Anterior cingulate cortex (tissue), 58 donors: ENCODE measurements at regions not wholly inside any gene's neighbourhood (a gene's known extent, or its start where the extent isn't known, plus 50 kb on each side); places are given as distances from the start of the nearest gene placed in this dataset.

Source experiments
- DNase-seq, 58 donors: peaks; one replicate each; lab custom pipeline; 2025; lab: John Stamatoyannopoulos, UW

- no peak for DNase-seq
These were observed 113.2 kb upstream of the MAF start for GRCh38 chr16:79713609-79714309.

GRCh38 chr16:79712276-79712675 is 111.7 kb upstream of the MAF start:
- DNase-seq = no peak

GRCh38 chr16:79707876-79708275 is 107.3 kb upstream of the MAF start:
- DNase-seq = peak in 2 of 58 donors; percentile 15 to 28

DNA sequence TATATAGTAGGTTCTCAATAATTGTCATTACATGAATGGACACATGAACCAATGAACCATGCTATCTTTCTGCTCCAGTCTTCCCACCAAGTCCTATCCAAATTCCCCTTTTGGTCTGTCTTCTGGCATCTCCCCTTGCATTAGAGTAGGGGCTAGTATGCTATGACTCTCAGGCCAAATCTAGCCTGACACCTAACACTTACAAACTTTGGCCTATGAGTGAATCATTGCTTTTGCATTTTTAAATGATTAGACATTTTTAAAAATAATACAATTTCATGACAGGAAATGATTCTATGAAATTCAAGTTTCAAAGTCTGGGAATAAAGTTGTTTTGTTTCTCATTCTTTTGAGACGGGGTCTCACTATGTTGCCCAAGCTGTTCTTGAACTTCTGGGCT is 102.5 kb upstream of the MAF start:
- DNase-seq = no peak

- DNase-seq = no peak
These were observed 97.8 kb upstream of the MAF start for GRCh38 chr16:79698341-79698753.

GRCh38 chr16:79697562-79698112 is 97.1 kb upstream of the MAF start:
- no peak for DNase-seq

- DNase-seq = peak in 3 of 58 donors; percentile 2 to 12 (median 6)
These were observed 90.5 kb upstream of the MAF start for GRCh38 chr16:79691007-79691406.

DNA sequence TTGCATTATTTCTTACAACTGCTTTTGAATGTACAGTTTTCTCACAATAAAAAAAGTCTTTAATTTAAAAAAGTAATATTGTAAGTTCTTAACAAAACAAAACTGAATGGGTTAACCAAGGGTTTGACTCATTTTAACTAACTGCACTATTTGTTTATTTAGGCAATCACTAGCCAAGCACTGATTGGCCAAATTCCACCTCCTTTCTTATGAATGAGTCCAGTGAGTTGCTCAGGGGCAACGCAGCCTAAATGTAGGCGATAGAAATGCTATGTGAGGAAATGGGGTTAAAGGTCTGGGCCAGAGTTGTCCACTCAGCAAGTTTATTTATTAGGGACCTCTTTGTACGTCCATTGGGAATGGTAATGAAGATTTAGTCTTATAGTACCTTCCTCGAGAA is 89.6 kb upstream of the MAF start:
- DNase-seq = no peak

DNA sequence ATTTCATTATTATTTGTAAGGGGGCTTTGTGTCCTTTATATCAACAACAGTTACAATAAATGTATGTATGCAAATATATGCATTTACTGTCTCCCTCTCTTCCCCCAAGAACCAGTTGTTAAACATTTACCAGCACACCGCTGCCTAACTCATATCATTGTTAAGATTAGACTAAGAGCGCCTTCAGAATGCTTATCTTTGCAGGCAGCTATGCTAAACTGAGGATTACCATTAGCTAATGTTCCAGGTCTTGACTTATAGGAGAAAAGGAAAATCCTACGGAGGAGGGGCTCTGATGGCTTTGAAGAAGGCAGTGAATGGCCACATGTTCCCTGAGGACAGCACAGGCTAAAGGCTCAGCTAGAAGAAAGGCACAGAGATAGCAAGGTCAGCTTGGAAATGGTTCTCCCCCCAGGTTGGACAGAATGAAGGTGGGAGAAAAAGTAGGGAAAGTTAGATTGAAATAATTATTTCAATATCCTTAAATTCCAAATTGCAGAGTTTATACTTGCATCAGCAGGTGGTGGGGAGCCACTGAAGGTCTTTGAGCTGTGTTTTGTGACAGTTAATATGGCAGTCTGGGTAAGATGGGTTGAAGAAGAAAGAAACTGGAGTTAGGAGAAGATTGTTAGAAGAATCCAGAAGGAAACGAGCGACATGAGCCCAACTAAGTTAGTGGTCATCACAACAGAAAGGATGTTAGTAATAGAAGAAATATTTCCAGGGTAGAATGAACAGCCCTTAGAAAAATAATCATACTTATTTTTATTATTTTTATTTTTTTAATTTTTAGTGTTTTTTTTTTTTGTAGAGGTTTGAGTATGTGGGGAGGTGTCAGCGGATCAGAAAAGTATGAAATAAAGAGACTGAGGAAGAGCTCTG is 87.0 kb upstream of the MAF start:
- DNase-seq = no peak

GRCh38 chr16:79685871-79686270 is 85.3 kb upstream of the MAF start:
- DNase-seq = no peak

- no peak for DNase-seq
These were observed 78.8 kb upstream of the MAF start for GRCh38 chr16:79679334-79679733.

- no peak for DNase-seq
These were observed 77.4 kb upstream of the MAF start for GRCh38 chr16:79677799-79678530.

DNA sequence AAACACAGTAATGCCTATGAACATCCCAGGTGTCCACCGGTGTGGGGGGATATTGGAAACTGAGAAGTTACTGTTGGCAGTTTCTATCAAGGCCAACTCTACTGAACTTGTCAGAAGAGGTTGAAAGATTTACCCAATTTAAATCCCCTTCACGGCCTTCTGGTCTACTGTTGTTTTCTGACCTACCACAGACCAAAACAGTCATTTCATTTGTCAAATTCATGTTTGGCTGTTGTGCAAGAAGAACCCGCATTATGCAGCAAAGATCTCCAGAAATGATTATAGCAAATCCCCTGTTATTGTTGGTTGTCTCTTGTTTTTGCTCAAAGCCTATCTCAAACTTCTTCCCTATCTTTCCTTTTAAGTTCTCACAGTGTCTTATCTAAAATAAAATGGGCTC is 73.1 kb upstream of the MAF start:
- DNase-seq = no peak

- no peak for DNase-seq
These were observed 72.0 kb upstream of the MAF start for GRCh38 chr16:79672524-79672923.

DNA sequence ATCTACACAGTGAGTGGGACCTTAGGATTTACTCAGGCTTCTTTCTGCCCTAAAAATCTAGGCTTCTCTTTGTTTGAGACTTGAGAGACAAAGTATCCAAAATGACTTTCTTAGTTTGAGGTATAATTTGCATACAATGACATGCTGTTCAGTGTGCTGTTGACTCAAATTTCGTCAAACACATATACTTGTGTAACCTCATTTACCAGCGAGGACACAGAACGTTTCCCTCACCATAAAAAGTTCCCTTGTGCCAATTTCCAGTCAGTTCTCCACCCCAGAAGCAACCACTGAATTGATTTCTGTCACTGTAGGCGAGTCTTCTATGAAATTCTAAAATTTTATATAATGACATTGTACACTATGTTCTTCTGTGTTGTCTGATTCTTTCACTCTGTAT is 68.0 kb upstream of the MAF start:
- no peak for DNase-seq

- no peak for DNase-seq
These were observed 65.4 kb upstream of the MAF start for GRCh38 chr16:79665970-79666369.

DNA sequence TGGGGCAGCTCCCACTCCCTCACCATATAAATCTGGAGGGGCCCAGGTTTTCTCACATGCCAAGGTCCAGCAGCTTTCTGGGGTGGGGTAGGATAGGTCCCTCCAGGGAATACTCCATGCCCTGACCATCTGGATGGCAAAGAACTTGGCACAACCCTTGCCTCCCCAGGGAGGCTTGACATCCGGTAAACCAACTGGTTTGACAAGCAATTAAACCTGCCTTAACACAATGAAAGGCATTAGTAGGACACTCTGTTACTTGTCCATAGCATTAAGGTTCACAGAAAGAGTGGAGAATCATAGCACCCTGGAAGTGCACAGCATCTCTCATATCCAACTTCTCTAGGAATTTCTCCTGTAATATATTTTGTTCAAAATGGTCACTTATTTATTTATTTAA is 63.9 kb upstream of the MAF start:
- DNase-seq = no peak

GRCh38 chr16:79662669-79663313 is 62.3 kb upstream of the MAF start:
- DNase-seq = no peak

GRCh38 chr16:79662122-79662521 is 61.6 kb upstream of the MAF start:
- no peak for DNase-seq

- DNase-seq = no peak
These were observed 61.0 kb upstream of the MAF start for GRCh38 chr16:79661578-79661977.
